Esophagus muscularis mucosa (tissue), 4 donors: ENCODE measurements at regions not wholly inside any gene's neighbourhood (a gene's known extent, or its start where the extent isn't known, plus 50 kb on each side); places are given as distances from the start of the nearest gene placed in this dataset.

Experiments used
- DNase-seq: peaks from one replicate; pipeline ENCODE4 v3.0.0-alpha.2; 2017; ENCODE audit errors: extremely low spot score
- H3K27ac ChIP-seq, 4 donors: fragments of 200-600 bp; sonication (generic); replicated peaks in 1 of 4; 1 replicate in 3 of 4; 2 replicates in 1 of 4; pipeline ENCODE4 v1.5.1; 2016 to 2019; ENCODE audit warnings: mild to moderate bottlenecking in 1 of 4
- H3K27me3 ChIP-seq, 4 donors: fragments of 200-600 bp; sonication (generic); one replicate each; pipeline versions ENCODE4 v1.5.1 to v1.6.0; 2016 to 2019
- H3K36me3 ChIP-seq, 4 donors: fragments of 200-600 bp; sonication (generic); one replicate each; pipeline ENCODE4 v1.5.1; 2016 to 2019
- H3K4me1 ChIP-seq, 4 donors: fragments of 200-600 bp; sonication (generic); one replicate each; pipeline ENCODE4 v1.5.1; 2016 to 2019
- H3K4me3 ChIP-seq, 4 donors: fragments of 200-600 bp; sonication (generic); 1 replicate in 2 of 4; 2 replicates in 2 of 4; pipeline ENCODE4 v1.5.1; 2016 to 2019; ENCODE audit warnings: mild to moderate bottlenecking in 4 of 4, moderate library complexity in 1 of 4
- H3K9me3 ChIP-seq, 4 donors: fragments of 200-600 bp; sonication (generic); 1 replicate in 3 of 4; 2 replicates in 1 of 4; pipeline ENCODE4 v1.5.1; 2016 to 2019
- CTCF ChIP-seq, 3 experiments: fragments of 200-600 bp in 2 of 3; fragments of 450-650 bp in 1 of 3; sonication (generic) in 2 of 3; IDR thresholded peaks; one replicate each; pipeline ENCODE4 v1.5.1; 2017 to 2019; ENCODE audit warnings: antibody characterized with exemption in 3 of 3, mild to moderate bottlenecking in 2 of 3, moderate library complexity in 1 of 3
- EP300 ChIP-seq: sonication (generic); formaldehyde crosslinking; IDR thresholded peaks from one replicate; pipeline ENCODE4 v1.6.1; 2017; ENCODE audit warnings: antibody characterized with exemption
- POLR2A ChIP-seq: fragments of 450-650 bp; IDR thresholded peaks from one replicate; pipeline ENCODE4 v1.6.1; 2017; ENCODE audit warnings: antibody characterized with exemption, moderate library complexity, mild to moderate bottlenecking, low read depth
- POLR2AphosphoS5 ChIP-seq, 2 donors: sonication (generic); formaldehyde crosslinking; IDR thresholded peaks; one replicate each; pipeline ENCODE4 v1.6.1; 2017; ENCODE audit warnings: antibody characterized with exemption in 2 of 2
- WGBS: methylation state at CpG from one replicate; pipeline ENCODE4 v1.1.5; 2018; 5-methylcytosine and 5-hydroxymethylcytosine counted together
- intact Hi-C: fragments of 100-400 bp; cut with DNase I; formaldehyde crosslinking; loops from one replicate; pipeline ENCODE4 v1.15.1; 2023

DNA sequence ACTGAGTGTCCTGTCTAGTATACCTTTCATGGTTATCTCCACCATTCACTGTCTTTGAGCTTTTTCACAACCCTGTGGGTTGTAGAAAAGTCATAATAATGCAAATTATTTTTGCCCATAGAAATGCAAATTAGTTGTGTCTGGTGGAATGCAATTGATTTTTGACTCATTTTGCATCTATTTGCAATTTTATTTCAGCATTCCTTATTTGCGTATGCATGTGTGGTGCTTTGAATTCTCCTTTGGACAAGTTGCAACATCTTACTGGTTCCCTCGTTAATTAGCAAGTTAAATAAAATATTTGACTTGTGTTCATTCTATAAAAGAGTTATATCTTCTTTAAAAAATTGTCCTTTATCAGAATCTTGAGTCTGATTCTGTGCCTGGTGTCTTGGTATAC lies 297.3 kb upstream of the CASK start:
- no peaks in the 10 kb centered on the region for H3K9me3 ChIP-seq
- no peak for DNase-seq
- H3K4me3 ChIP-seq: no peak overlapping the region
- no peak overlapping the region for H3K27ac ChIP-seq
- intact Hi-C loops: no loop called here
- no peaks in the 10 kb centered on the region for H3K4me1 ChIP-seq
- WGBS: 88% methylated on average over 2 of the region's 2 CpGs
- TF ChIP-seq CTCF (IDR thresholded peaks at IDR 0.05): no peak
- no peak for TF ChIP-seq POLR2A
- no peak for TF ChIP-seq POLR2AphosphoS5 (IDR thresholded peaks at IDR 0.05)
- no peak for TF ChIP-seq EP300
- no peaks in the 10 kb centered on the region for H3K27me3 ChIP-seq
- H3K36me3 ChIP-seq: no peaks in the 10 kb centered on the region

- H3K27me3 ChIP-seq: no peaks in the 10 kb centered on the region
These were observed 296.7 kb upstream of the CASK start for GRCh38 chrX:42220083-42220482.

GRCh38 chrX:42219231-42219630 lies 295.9 kb upstream of the CASK start:
- no peak for DNase-seq
- Histone ChIP-seq H3K4me3 (no peak overlapping the region), H3K9me3 (no peaks in the 10 kb centered on the region), H3K4me1 (no peaks in the 10 kb centered on the region), H3K36me3 (no peaks in the 10 kb centered on the region), H3K27ac (no peak overlapping the region), H3K27me3 (no peaks in the 10 kb centered on the region)
- TF ChIP-seq POLR2A: no peak
- no peak for TF ChIP-seq CTCF (IDR thresholded peaks at IDR 0.05)
- no peak for TF ChIP-seq POLR2AphosphoS5 (IDR thresholded peaks at IDR 0.05)
- TF ChIP-seq EP300: no peak
- intact Hi-C loops: no loop called here

More at GRCh38 chrX:42220083-42220482, 296.7 kb upstream of the CASK start:
- intact Hi-C loops: no loop called here
- Histone ChIP-seq H3K27ac (no peak overlapping the region), H3K4me1 (no peaks in the 10 kb centered on the region), H3K4me3 (no peak overlapping the region), H3K36me3 (no peaks in the 10 kb centered on the region), H3K9me3 (no peaks in the 10 kb centered on the region)
- no peak for TF ChIP-seq CTCF (IDR thresholded peaks at IDR 0.05)
- TF ChIP-seq EP300: no peak
- TF ChIP-seq POLR2A: no peak
- no peak for TF ChIP-seq POLR2AphosphoS5 (IDR thresholded peaks at IDR 0.05)
- 88% methylated on average over 6 of the region's 6 CpGs for WGBS
- no peak for DNase-seq

GRCh38 chrX:42195506-42195905 lies 272.2 kb upstream of the CASK start:
- 56% methylated on average over 1 of the region's 1 CpG for WGBS
- Histone ChIP-seq H3K27ac (no peak overlapping the region), H3K9me3 (no peaks in the 10 kb centered on the region), H3K36me3 (no peaks in the 10 kb centered on the region), H3K4me1 (no peaks in the 10 kb centered on the region), H3K27me3 (no peaks in the 10 kb centered on the region), H3K4me3 (no peak overlapping the region)
- TF ChIP-seq CTCF (IDR thresholded peaks at IDR 0.05): no peak
- no peak for TF ChIP-seq POLR2A
- no peak for TF ChIP-seq POLR2AphosphoS5 (IDR thresholded peaks at IDR 0.05)
- no peak for TF ChIP-seq EP300
- no peak for DNase-seq
- intact Hi-C loops: no loop called here

GRCh38 chrX:42189576-42189975 lies 266.2 kb upstream of the CASK start:
- DNase-seq: no peak
- Histone ChIP-seq H3K4me1 (no peaks in the 10 kb centered on the region), H3K9me3 (no peaks in the 10 kb centered on the region), H3K27me3 (no peaks in the 10 kb centered on the region), H3K27ac (no peak overlapping the region), H3K4me3 (no peak overlapping the region), H3K36me3 (no peaks in the 10 kb centered on the region)
- intact Hi-C loops: no loop called here
- TF ChIP-seq CTCF (IDR thresholded peaks at IDR 0.05) (no peak), EP300 (no peak), POLR2AphosphoS5 (IDR thresholded peaks at IDR 0.05) (no peak), POLR2A (no peak)
- WGBS: 69% methylated on average over 4 of the region's 4 CpGs
